GM19351 (cell line): ENCODE measurements at regions not wholly inside any gene's neighbourhood (a gene's known extent, or its start where the extent isn't known, plus 50 kb on each side); places are given as distances from the start of the nearest gene placed in this dataset.
"Not testable (repeated sequence)": the region's sequence is repeated elsewhere in the genome, so short reads cannot be mapped to it uniquely, and the experiment has no call there.

Experiments
- ATAC-seq: cut with Tn5 transposase; IDR thresholded peaks from one replicate; pipeline ENCODE4 v1.9.1; 2021; ENCODE audit warnings: mild to moderate bottlenecking, moderate library complexity; ENCODE audit not compliant: unreplicated experiment

GRCh38 chr12:131229079-131229425 is 275.3 kb downstream of the ADGRD1 start:
- ATAC-seq: not testable (repeated sequence)

GRCh38 chr12:131229426-131230339 is 276.0 kb downstream of the ADGRD1 start:
- no peak for ATAC-seq

GRCh38 chr12:131230340-131231031 is 276.8 kb downstream of the ADGRD1 start:
- ATAC-seq: no peak

GRCh38 chr12:131231032-131231980 is 277.6 kb downstream of the ADGRD1 start:
- ATAC-seq: no peak

GRCh38 chr12:131232036-131232435 is 278.3 kb downstream of the ADGRD1 start:
- ATAC-seq: no peak

- ATAC-seq: not testable (repeated sequence)
Measured at GRCh38 chr12:131232872-131233271, 279.2 kb downstream of the ADGRD1 start.

GRCh38 chr12:131233850-131234789 is 280.4 kb downstream of the ADGRD1 start:
- not testable (repeated sequence) for ATAC-seq

- ATAC-seq: not testable (repeated sequence)
Measured at GRCh38 chr12:131234841-131235271, 281.1 kb downstream of the ADGRD1 start.

GRCh38 chr12:131235871-131236271 is 282.2 kb downstream of the ADGRD1 start:
- no peak for ATAC-seq

- ATAC-seq: peak; percentile 74
Measured at GRCh38 chr12:131239384-131240094, 285.8 kb downstream of the ADGRD1 start.

GRCh38 chr12:131241517-131241916 is 287.8 kb downstream of the ADGRD1 start:
- no peak for ATAC-seq

- ATAC-seq: no peak
Measured at GRCh38 chr12:131242741-131243496, 289.2 kb downstream of the ADGRD1 start.

- ATAC-seq: not testable (repeated sequence)
Measured at GRCh38 chr12:131244157-131244688, 290.5 kb downstream of the ADGRD1 start.

GRCh38 chr12:131245161-131245560 is 291.5 kb downstream of the ADGRD1 start:
- not testable (repeated sequence) for ATAC-seq

- ATAC-seq: no peak
Measured at GRCh38 chr12:131245564-131246355, 292.1 kb downstream of the ADGRD1 start.

GRCh38 chr12:131247026-131247725 is 293.5 kb downstream of the ADGRD1 start:
- ATAC-seq: not testable (repeated sequence)

GRCh38 chr12:131247875-131248274 is 294.2 kb downstream of the ADGRD1 start:
- not testable (repeated sequence) for ATAC-seq
